Testis (tissue), 2 donors: ENCODE measurements at regions not wholly inside any gene's neighbourhood (a gene's known extent, or its start where the extent isn't known, plus 50 kb on each side); places are given as distances from the start of the nearest gene placed in this dataset.

ENCODE experiments used
- POLR2A ChIP-seq: fragments of 450-650 bp; IDR thresholded peaks from one replicate; pipeline ENCODE4 v1.6.1; 2017; ENCODE audit warnings: antibody characterized with exemption, mild to moderate bottlenecking, moderate library complexity
- TF ChIP-seq, protein P1 (sequence below), 3 experiments: fragments of 450-650 bp in 2 of 3; fragments of 200-600 bp in 1 of 3; sonication (generic) in 1 of 3; IDR thresholded peaks; one replicate each; pipeline ENCODE4 v1.5.1; 2016 to 2019; ENCODE audit warnings: antibody characterized with exemption in 3 of 3, mild to moderate bottlenecking in 2 of 3, moderate library complexity in 1 of 3

DNA sequence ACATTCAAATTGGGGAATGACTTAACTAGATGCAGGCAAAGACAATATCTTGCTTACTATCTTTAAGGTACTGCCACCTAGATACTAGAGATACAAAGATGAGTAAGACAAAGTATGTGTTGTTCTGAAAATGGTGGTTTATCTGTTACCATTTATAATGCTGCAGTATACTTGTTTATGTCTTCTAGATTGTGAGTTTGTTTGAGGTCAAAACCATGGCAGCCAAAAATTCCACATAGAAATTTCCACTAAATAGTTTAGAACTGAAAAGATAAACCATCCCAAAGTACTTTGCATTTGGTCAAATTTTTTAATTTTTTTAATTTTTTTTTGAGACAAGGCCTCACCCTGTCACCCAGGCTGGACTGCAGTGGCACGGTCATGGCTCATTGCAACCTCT lies 150.8 kb downstream of the SOX4 start:
- TF ChIP-seq, protein P1, sequence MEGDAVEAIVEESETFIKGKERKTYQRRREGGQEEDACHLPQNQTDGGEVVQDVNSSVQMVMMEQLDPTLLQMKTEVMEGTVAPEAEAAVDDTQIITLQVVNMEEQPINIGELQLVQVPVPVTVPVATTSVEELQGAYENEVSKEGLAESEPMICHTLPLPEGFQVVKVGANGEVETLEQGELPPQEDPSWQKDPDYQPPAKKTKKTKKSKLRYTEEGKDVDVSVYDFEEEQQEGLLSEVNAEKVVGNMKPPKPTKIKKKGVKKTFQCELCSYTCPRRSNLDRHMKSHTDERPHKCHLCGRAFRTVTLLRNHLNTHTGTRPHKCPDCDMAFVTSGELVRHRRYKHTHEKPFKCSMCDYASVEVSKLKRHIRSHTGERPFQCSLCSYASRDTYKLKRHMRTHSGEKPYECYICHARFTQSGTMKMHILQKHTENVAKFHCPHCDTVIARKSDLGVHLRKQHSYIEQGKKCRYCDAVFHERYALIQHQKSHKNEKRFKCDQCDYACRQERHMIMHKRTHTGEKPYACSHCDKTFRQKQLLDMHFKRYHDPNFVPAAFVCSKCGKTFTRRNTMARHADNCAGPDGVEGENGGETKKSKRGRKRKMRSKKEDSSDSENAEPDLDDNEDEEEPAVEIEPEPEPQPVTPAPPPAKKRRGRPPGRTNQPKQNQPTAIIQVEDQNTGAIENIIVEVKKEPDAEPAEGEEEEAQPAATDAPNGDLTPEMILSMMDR (IDR thresholded peaks at IDR 0.05) = no peak
- no peak for TF ChIP-seq POLR2A
